ENCODE measurements at regions not wholly inside any gene's neighbourhood (a gene's known extent, or its start where the extent isn't known, plus 50 kb on each side); places are given as distances from the start of the nearest gene placed in this dataset.

GRCh38 chr10:132115732-132116131, 50.0 kb downstream of the JAKMIP3 start:
- peaks cover 5% of the 10 kb centered on the region; the same call in 1 of the 2 replicates for H3K9me3 ChIP-seq (ENCODE audit: control insufficient read depth, insufficient read depth, low read length)
- H3K27me3 ChIP-seq (ENCODE audit: control insufficient read depth, insufficient read depth, low read length): peaks cover 6% of the 10 kb centered on the region
- H3K27ac ChIP-seq (ENCODE audit: low read depth, low read length): no peak overlapping the region
- TF ChIP-seq, protein P1, sequence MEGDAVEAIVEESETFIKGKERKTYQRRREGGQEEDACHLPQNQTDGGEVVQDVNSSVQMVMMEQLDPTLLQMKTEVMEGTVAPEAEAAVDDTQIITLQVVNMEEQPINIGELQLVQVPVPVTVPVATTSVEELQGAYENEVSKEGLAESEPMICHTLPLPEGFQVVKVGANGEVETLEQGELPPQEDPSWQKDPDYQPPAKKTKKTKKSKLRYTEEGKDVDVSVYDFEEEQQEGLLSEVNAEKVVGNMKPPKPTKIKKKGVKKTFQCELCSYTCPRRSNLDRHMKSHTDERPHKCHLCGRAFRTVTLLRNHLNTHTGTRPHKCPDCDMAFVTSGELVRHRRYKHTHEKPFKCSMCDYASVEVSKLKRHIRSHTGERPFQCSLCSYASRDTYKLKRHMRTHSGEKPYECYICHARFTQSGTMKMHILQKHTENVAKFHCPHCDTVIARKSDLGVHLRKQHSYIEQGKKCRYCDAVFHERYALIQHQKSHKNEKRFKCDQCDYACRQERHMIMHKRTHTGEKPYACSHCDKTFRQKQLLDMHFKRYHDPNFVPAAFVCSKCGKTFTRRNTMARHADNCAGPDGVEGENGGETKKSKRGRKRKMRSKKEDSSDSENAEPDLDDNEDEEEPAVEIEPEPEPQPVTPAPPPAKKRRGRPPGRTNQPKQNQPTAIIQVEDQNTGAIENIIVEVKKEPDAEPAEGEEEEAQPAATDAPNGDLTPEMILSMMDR (IDR thresholded peaks at IDR 0.05; ENCODE audit: low read depth, low read length): no peak
- no peak overlapping the region for H3K4me3 ChIP-seq (ENCODE audit: low read depth, low read length)
- DNase-seq (ENCODE audit: low read depth, low spot score): no peak
- ChIA-PET CTCF (no interaction called here), POLR2A (no interaction called here)

DNA sequence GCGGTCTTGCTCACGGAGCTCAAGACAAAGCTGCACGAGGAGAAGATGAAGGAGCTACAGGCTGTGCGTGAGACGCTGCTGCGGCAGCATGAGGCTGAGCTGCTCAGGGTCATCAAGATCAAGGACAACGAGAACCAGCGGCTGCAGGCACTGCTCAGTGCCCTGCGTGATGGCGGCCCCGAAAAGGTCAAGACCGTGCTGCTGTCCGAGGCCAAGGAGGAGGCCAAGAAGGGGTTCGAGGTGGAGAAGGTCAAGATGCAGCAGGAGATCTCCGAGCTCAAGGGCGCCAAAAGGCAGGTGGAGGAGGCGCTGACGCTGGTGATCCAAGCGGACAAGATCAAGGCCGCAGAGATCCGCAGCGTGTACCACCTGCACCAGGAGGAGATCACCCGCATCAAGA, 51.4 kb downstream of the JAKMIP3 start:
- H3K4me3 ChIP-seq (ENCODE audit: low read depth, low read length): no peak overlapping the region
- peaks cover 5% of the 10 kb centered on the region; the same call in 1 of the 2 replicates for H3K9me3 ChIP-seq (ENCODE audit: control insufficient read depth, insufficient read depth, low read length)
- TF ChIP-seq, protein P1 (IDR thresholded peaks at IDR 0.05; ENCODE audit: low read depth, low read length): no peak
- ChIA-PET CTCF (no interaction called here), POLR2A (no interaction called here)
- H3K27me3 ChIP-seq (ENCODE audit: control insufficient read depth, insufficient read depth, low read length): peaks cover 5% of the 10 kb centered on the region
- DNase-seq (ENCODE audit: low read depth, low spot score): no peak
- no peak overlapping the region for H3K27ac ChIP-seq (ENCODE audit: low read depth, low read length)

DNA sequence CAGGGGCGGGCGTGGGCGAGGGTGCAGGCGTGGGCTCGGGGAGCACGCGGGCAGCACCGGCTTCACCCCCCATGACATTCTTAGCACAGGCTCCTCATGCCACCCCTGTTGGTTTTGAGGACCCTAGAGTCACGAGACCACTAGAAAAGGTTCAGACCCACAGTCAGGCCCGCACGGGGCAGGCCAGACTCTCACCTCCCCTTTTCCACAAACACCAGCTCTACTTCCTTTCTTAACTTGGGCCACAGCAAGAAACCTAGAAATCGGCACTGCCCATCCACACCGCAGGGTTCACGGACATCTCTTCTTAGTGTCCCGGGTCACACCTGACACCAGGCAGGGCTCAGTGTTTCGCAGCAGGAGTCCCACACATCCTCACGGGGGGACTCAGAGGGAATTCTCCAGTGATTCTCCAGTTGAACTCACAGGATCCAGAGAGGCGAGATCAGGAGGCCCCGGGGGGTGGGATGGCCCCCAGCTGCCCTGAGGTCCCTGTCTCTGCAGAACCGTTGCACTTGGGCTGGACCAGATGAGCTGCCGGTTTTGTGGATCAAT, 52.0 kb downstream of the JAKMIP3 start:
- CTCF ChIA-PET: no interaction called here
- no peak for DNase-seq (ENCODE audit: low read depth, low spot score)
- H3K27ac ChIP-seq (ENCODE audit: low read depth, low read length): no peak overlapping the region
- POLR2A ChIA-PET: no interaction called here
- peaks cover 5% of the 10 kb centered on the region; the same call in 1 of the 2 replicates for H3K9me3 ChIP-seq (ENCODE audit: control insufficient read depth, insufficient read depth, low read length)
- no peak overlapping the region for H3K4me3 ChIP-seq (ENCODE audit: low read depth, low read length)
- TF ChIP-seq, protein P1 (IDR thresholded peaks at IDR 0.05; ENCODE audit: low read depth, low read length): no peak
- H3K27me3 ChIP-seq (ENCODE audit: control insufficient read depth, insufficient read depth, low read length): peaks cover 2% of the 10 kb centered on the region

DNA sequence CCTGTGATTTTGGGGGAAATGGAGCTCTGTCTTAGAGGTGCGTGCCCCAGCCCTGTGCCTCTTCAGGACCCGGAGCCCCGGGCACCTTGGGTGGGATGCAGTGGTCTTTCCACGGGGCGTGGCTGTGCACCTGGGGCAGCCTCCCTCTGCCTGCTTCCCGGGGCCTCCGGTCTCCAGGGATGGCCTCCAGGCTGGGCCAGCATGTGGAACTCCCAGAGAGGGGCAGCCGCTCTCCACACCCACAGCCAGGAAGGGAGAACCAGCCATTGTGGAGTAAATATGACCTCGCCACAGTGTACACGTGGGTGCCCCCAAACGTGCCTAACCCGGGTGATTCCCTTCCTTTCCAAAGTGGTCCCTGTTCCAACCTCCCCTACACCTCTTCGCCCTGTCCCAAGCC, 52.6 kb downstream of the JAKMIP3 start:
- POLR2A ChIA-PET: no interaction called here
- TF ChIP-seq, protein P1 (IDR thresholded peaks at IDR 0.05; ENCODE audit: low read depth, low read length): no peak
- Histone ChIP-seq H3K9me3 (ENCODE audit: control insufficient read depth, insufficient read depth, low read length) (peaks cover 5% of the 10 kb centered on the region; the same call in 1 of the 2 replicates), H3K4me3 (ENCODE audit: low read depth, low read length) (no peak overlapping the region), H3K27me3 (ENCODE audit: control insufficient read depth, insufficient read depth, low read length) (no peaks in the 10 kb centered on the region), H3K27ac (ENCODE audit: low read depth, low read length) (no peak overlapping the region)
- CTCF ChIA-PET: no interaction called here
- no peak for DNase-seq (ENCODE audit: low read depth, low spot score)

- CTCF ChIA-PET: no interaction called here
- Histone ChIP-seq H3K27ac (ENCODE audit: low read depth, low read length) (no peak overlapping the region), H3K9me3 (ENCODE audit: control insufficient read depth, insufficient read depth, low read length) (peaks cover 1% of the 10 kb centered on the region; the same call in 1 of the 2 replicates), H3K4me3 (ENCODE audit: low read depth, low read length) (no peak overlapping the region), H3K27me3 (ENCODE audit: control insufficient read depth, insufficient read depth, low read length) (no peaks in the 10 kb centered on the region)
- no peak for DNase-seq (ENCODE audit: low read depth, low spot score)
- TF ChIP-seq, protein P1 (IDR thresholded peaks at IDR 0.05; ENCODE audit: low read depth, low read length): no peak
- POLR2A ChIA-PET: no interaction called here
Measured at GRCh38 chr10:132120200-132120599, 54.5 kb downstream of the JAKMIP3 start.

All from AG04450 (cell line).